KOPT-K1 (cell line): ENCODE measurements at regions not wholly inside any gene's neighbourhood (a gene's known extent, or its start where the extent isn't known, plus 50 kb on each side); places are given as distances from the start of the nearest gene placed in this dataset.

ENCODE experiments used
- H3K27ac ChIP-seq: fragments of 200-600 bp; sonication (generic); 2 replicates; pipeline ENCODE4 v1.5.1; 2016; ENCODE audit warnings: antibody characterized with exemption, mild to moderate bottlenecking, low read depth, low read length; ENCODE audit not compliant: poor library complexity, severe bottlenecking
- H3K36me3 ChIP-seq: fragments of 200-600 bp; sonication (generic); 2 replicates; pipeline ENCODE4 v1.5.1; 2017; ENCODE audit warnings: antibody characterized with exemption, mild to moderate bottlenecking, low read length, moderate library complexity; ENCODE audit not compliant: insufficient read depth
- H3K9me3 ChIP-seq: fragments of 200-600 bp; sonication (generic); 2 replicates; pipeline ENCODE4 v1.5.1; 2017; ENCODE audit warnings: antibody characterized with exemption, low read length, mild to moderate bottlenecking; ENCODE audit not compliant: insufficient read depth, poor library complexity, severe bottlenecking

GRCh38 chr17:73738751-73739575, 94.7 kb upstream of the SDK2 start:
- Histone ChIP-seq H3K36me3 (no peaks in the 10 kb centered on the region), H3K9me3 (no peaks in the 10 kb centered on the region), H3K27ac (no peak overlapping the region)

- H3K9me3 ChIP-seq = no peaks in the 10 kb centered on the region
- H3K36me3 ChIP-seq = no peaks in the 10 kb centered on the region
- H3K27ac ChIP-seq = no peak overlapping the region
Observed at GRCh38 chr17:73740370-73740769, 96.1 kb upstream of the SDK2 start.

- no peaks in the 10 kb centered on the region for H3K36me3 ChIP-seq
- no peaks in the 10 kb centered on the region for H3K9me3 ChIP-seq
- H3K27ac ChIP-seq = no peak overlapping the region
Observed at GRCh38 chr17:73742948-73743381, 98.7 kb upstream of the SDK2 start.

GRCh38 chr17:73743518-73744201, 99.4 kb upstream of the SDK2 start:
- Histone ChIP-seq H3K9me3 (no peaks in the 10 kb centered on the region), H3K27ac (no peak overlapping the region), H3K36me3 (no peaks in the 10 kb centered on the region)

- Histone ChIP-seq H3K9me3 (no peaks in the 10 kb centered on the region), H3K27ac (no peak overlapping the region)
Observed at GRCh38 chr17:73744411-73744810, 100.2 kb upstream of the SDK2 start.

GRCh38 chr17:73746314-73747073, 102.2 kb upstream of the SDK2 start:
- H3K27ac ChIP-seq = no peak overlapping the region
- no peaks in the 10 kb centered on the region for H3K36me3 ChIP-seq
- no peaks in the 10 kb centered on the region for H3K9me3 ChIP-seq

More at GRCh38 chr17:73744411-73744810, 100.2 kb upstream of the SDK2 start:
- H3K36me3 ChIP-seq = no peaks in the 10 kb centered on the region

GRCh38 chr17:73747221-73748002, 103.2 kb upstream of the SDK2 start:
- Histone ChIP-seq H3K36me3 (no peaks in the 10 kb centered on the region), H3K27ac (no peak overlapping the region), H3K9me3 (no peaks in the 10 kb centered on the region)

GRCh38 chr17:73748508-73748907, 104.3 kb upstream of the SDK2 start:
- no peaks in the 10 kb centered on the region for H3K36me3 ChIP-seq
- no peak overlapping the region for H3K27ac ChIP-seq

GRCh38 chr17:73749337-73749823, 105.1 kb upstream of the SDK2 start:
- H3K36me3 ChIP-seq = no peaks in the 10 kb centered on the region
- no peaks in the 10 kb centered on the region for H3K9me3 ChIP-seq
- H3K27ac ChIP-seq = no peak overlapping the region

More at GRCh38 chr17:73748508-73748907, 104.3 kb upstream of the SDK2 start:
- no peaks in the 10 kb centered on the region for H3K9me3 ChIP-seq

- H3K9me3 ChIP-seq = no peaks in the 10 kb centered on the region
- H3K27ac ChIP-seq = no peak overlapping the region
- H3K36me3 ChIP-seq = no peaks in the 10 kb centered on the region
Observed at GRCh38 chr17:73749928-73750605, 105.8 kb upstream of the SDK2 start.

- H3K9me3 ChIP-seq = no peaks in the 10 kb centered on the region
- no peaks in the 10 kb centered on the region for H3K36me3 ChIP-seq
- H3K27ac ChIP-seq = no peak overlapping the region
Observed at GRCh38 chr17:73750975-73751374, 106.7 kb upstream of the SDK2 start.

- H3K36me3 ChIP-seq = no peaks in the 10 kb centered on the region
- no peak overlapping the region for H3K27ac ChIP-seq
- no peaks in the 10 kb centered on the region for H3K9me3 ChIP-seq
Observed at GRCh38 chr17:73753751-73754496, 109.7 kb upstream of the SDK2 start.

- Histone ChIP-seq H3K36me3 (no peaks in the 10 kb centered on the region), H3K9me3 (no peaks in the 10 kb centered on the region), H3K27ac (no peak overlapping the region)
Observed at GRCh38 chr17:73754886-73755400, 110.7 kb upstream of the SDK2 start.
